H9 (cell line): ENCODE measurements at regions not wholly inside any gene's neighbourhood (a gene's known extent, or its start where the extent isn't known, plus 50 kb on each side); places are given as distances from the start of the nearest gene placed in this dataset.

ENCODE experiments used
- DNase-seq: peaks from one replicate; pipeline ENCODE4 v3.0.0-alpha.2; 2017
- H2AFZ ChIP-seq: one replicate; pipeline ENCODE4 v1.6.1; 2013; ENCODE audit warnings: mild to moderate bottlenecking, low read length, control low read depth, moderate library complexity
- H2AK5ac ChIP-seq: 2 replicates; pipeline ENCODE4 v1.6.1; 2013; ENCODE audit warnings: low read length, control low read depth, mixed read lengths; ENCODE audit not compliant: insufficient read length
- H2BK120ac ChIP-seq: one replicate; pipeline ENCODE4 v1.6.1; 2013; ENCODE audit warnings: low read depth, mild to moderate bottlenecking, low read length, control low read depth, inconsistent platforms; ENCODE audit not compliant: poor library complexity, severe bottlenecking
- H2BK12ac ChIP-seq: 2 replicates; pipeline ENCODE4 v1.6.1; 2013; ENCODE audit warnings: low read length, control low read depth, mixed read lengths, low read depth; ENCODE audit not compliant: insufficient read length
- H2BK15ac ChIP-seq: 2 replicates; pipeline ENCODE4 v1.6.1; 2013; ENCODE audit warnings: low read depth, low read length, control low read depth
- H2BK20ac ChIP-seq: one replicate; pipeline ENCODE4 v1.6.1; 2013; ENCODE audit warnings: low read depth, mild to moderate bottlenecking, low read length, control low read depth, inconsistent platforms; ENCODE audit not compliant: poor library complexity, severe bottlenecking
- H2BK5ac ChIP-seq: 2 replicates; pipeline ENCODE4 v1.6.1; 2013; ENCODE audit warnings: low read length, control low read depth, mixed read lengths; ENCODE audit not compliant: insufficient read length
- H3K14ac ChIP-seq: 2 replicates; pipeline ENCODE4 v1.6.1; 2013; ENCODE audit warnings: low read length, control low read depth; ENCODE audit not compliant: insufficient read depth
- H3K18ac ChIP-seq: 2 replicates; pipeline ENCODE4 v1.6.1; 2013; ENCODE audit warnings: low read depth, mild to moderate bottlenecking, mixed read lengths, low read length, control low read depth; ENCODE audit not compliant: insufficient read length
- H3K23ac ChIP-seq: 2 replicates; pipeline ENCODE4 v1.6.1; 2013; ENCODE audit warnings: low read length, control low read depth, mixed read lengths, low read depth; ENCODE audit not compliant: insufficient read length
- H3K23me2 ChIP-seq: 2 replicates; pipeline ENCODE4 v1.6.1; 2013; ENCODE audit warnings: low read depth, mild to moderate bottlenecking, mixed read lengths, low read length, control low read depth; ENCODE audit not compliant: insufficient read length, poor library complexity, severe bottlenecking
- H3K27ac ChIP-seq: 2 replicates; pipeline ENCODE4 v1.5.1; 2013; ENCODE audit warnings: low read length, control low read depth, mixed read lengths, low read depth; ENCODE audit not compliant: insufficient read length
- H3K27me3 ChIP-seq: 2 replicates; pipeline ENCODE4 v1.6.1; 2013; ENCODE audit warnings: low read length, control low read depth, inconsistent platforms; ENCODE audit not compliant: insufficient read depth
- H3K4ac ChIP-seq: 2 replicates; pipeline ENCODE4 v1.6.1; 2013; ENCODE audit warnings: low read depth, mild to moderate bottlenecking, control low read depth, inconsistent platforms, low read length, moderate library complexity
- H3K4me1 ChIP-seq: 2 replicates; pipeline ENCODE4 v1.6.1; 2013; ENCODE audit warnings: low read length, control low read depth, inconsistent platforms; ENCODE audit not compliant: insufficient read depth
- H3K4me2 ChIP-seq: 2 replicates; pipeline ENCODE4 v1.6.1; 2013; ENCODE audit warnings: low read length, control low read depth, mixed read lengths; ENCODE audit not compliant: insufficient read length, insufficient read depth
- H3K56ac ChIP-seq: 2 replicates; pipeline ENCODE4 v1.6.1; 2013; ENCODE audit warnings: low read depth, mild to moderate bottlenecking, mixed read lengths, low read length, control low read depth; ENCODE audit not compliant: insufficient read length
- H3K79me1 ChIP-seq: 2 replicates; pipeline ENCODE4 v1.6.1; 2013; ENCODE audit warnings: low read depth, mild to moderate bottlenecking, moderate library complexity, low read length, control low read depth, inconsistent platforms; ENCODE audit not compliant: insufficient read depth, poor library complexity, severe bottlenecking
- H3K79me2 ChIP-seq: 2 replicates; pipeline ENCODE4 v1.6.1; 2013; ENCODE audit warnings: low read length, control low read depth, inconsistent platforms; ENCODE audit not compliant: insufficient read depth
- H3K9ac ChIP-seq: 2 replicates; pipeline ENCODE4 v1.6.1; 2013; ENCODE audit warnings: low read length, control low read depth, mixed read lengths; ENCODE audit not compliant: insufficient read length; ENCODE audit errors: extremely low read depth
- H3K9me3 ChIP-seq: one replicate; pipeline ENCODE4 v1.6.1; 2013; ENCODE audit warnings: low read depth, low read length, inconsistent platforms; ENCODE audit not compliant: control insufficient read depth
- H3T11ph ChIP-seq: one replicate; pipeline ENCODE4 v1.6.1; 2013; ENCODE audit warnings: mild to moderate bottlenecking, low read length, control low read depth, inconsistent platforms
- H4K20me1 ChIP-seq: one replicate; pipeline ENCODE4 v1.6.1; 2013; ENCODE audit not compliant: control insufficient read depth, insufficient read length, insufficient read depth
- H4K5ac ChIP-seq: 2 replicates; pipeline ENCODE4 v1.6.1; 2013; ENCODE audit warnings: low read depth, mild to moderate bottlenecking, mixed read lengths, low read length, control low read depth; ENCODE audit not compliant: insufficient read length
- H4K8ac ChIP-seq: replicated peaks from 2 replicates; pipeline ENCODE4 v1.6.1; 2013; ENCODE audit warnings: low read length, control low read depth, mixed read lengths, low read depth; ENCODE audit not compliant: insufficient read length
- H4K91ac ChIP-seq: 2 replicates; pipeline ENCODE4 v1.6.1; 2013; ENCODE audit warnings: low read depth, mild to moderate bottlenecking, moderate library complexity, mixed read lengths, low read length, control low read depth; ENCODE audit not compliant: insufficient read length
- H3K27ac Mint-ChIP-seq, 3 experiments: 2 replicates in 2 of 3; 3 replicates in 1 of 3; pipeline ENCODE4 v1.8.0; 2020 to 2021; ENCODE audit warnings: mixed read lengths in 3 of 3, mild to moderate bottlenecking in 1 of 3, moderate library complexity in 1 of 3
- H3K27me3 Mint-ChIP-seq: 2 replicates; pipeline ENCODE4 v1.8.0; 2021; ENCODE audit warnings: low read depth, mild to moderate bottlenecking, moderate library complexity, mixed read lengths
- H3K36me3 Mint-ChIP-seq, 3 experiments: 2 replicates in 2 of 3; 3 replicates in 1 of 3; pipeline ENCODE4 v1.8.0; 2020 to 2021; ENCODE audit warnings: low read depth in 3 of 3, mixed read lengths in 3 of 3; ENCODE audit not compliant: insufficient read depth in 1 of 3
- H3K4me1 Mint-ChIP-seq, 2 experiments: 2 replicates each; pipeline ENCODE4 v1.8.0; 2020; ENCODE audit warnings: mixed read lengths in 2 of 2
- H3K4me3 Mint-ChIP-seq, 2 experiments: 2 replicates in 1 of 2; 3 replicates in 1 of 2; pipeline ENCODE4 v1.8.0; 2020 to 2021; ENCODE audit warnings: mild to moderate bottlenecking in 2 of 2, mixed read lengths in 2 of 2, moderate library complexity in 1 of 2
- H3K9me3 Mint-ChIP-seq, 2 experiments: 2 replicates in 1 of 2; 3 replicates in 1 of 2; pipeline ENCODE4 v1.8.0; 2020; ENCODE audit warnings: mild to moderate bottlenecking in 2 of 2, mixed read lengths in 2 of 2, moderate library complexity in 1 of 2
- CTCF ChIP-seq: fragments of 200-600 bp; sonication (generic); conservative IDR thresholded peaks from 3 replicates; pipeline ENCODE4 v1.8.0; 2021; ENCODE audit warnings: antibody characterized with exemption, mild to moderate bottlenecking
- WGBS: extraction: QIAGEN DNeasy Blood & Tissue Kit; methylation state at CpG from one replicate; pipeline ENCODE4 v1.1.7; 2013; ENCODE audit warnings: missing lambda C conversion rate, low lambda C conversion rate, mixed read lengths; ENCODE audit not compliant: insufficient read length; ENCODE audit errors: extremely low coverage; 5-methylcytosine and 5-hydroxymethylcytosine counted together

- Mint-ChIP-seq H3K36me3 (peaks cover 18 to 31% (median 18%) of the 10 kb centered on the region in 3 experiments), H3K4me3 (no peak overlapping the region), H3K27ac (no peak overlapping the region), H3K4me1 (peaks cover 14 to 18% of the 10 kb centered on the region in 2 experiments), H3K27me3 (no peaks in the 10 kb centered on the region; the same call in 1 of the 2 replicates), H3K9me3 (peaks cover 29% of the 10 kb centered on the region in 2 experiments)
- no peaks in the 10 kb centered on the region for H4K20me1 ChIP-seq
- no peak overlapping the region for H3T11ph ChIP-seq
- H2BK120ac ChIP-seq, result no peak overlapping the region
- H3K14ac ChIP-seq, result no peak overlapping the region; the same call in 1 of the 2 replicates
- no peak overlapping the region for H3K27ac ChIP-seq
- no peak overlapping the region for H3K56ac ChIP-seq
- no peak overlapping the region for H3K9ac ChIP-seq
- no peaks in the 10 kb centered on the region for H3K79me1 ChIP-seq
- no peak overlapping the region for H3K4ac ChIP-seq
- H3K79me2 ChIP-seq, result no peaks in the 10 kb centered on the region
- H2BK15ac ChIP-seq, result no peak overlapping the region
- H3K4me1 ChIP-seq, result no peaks in the 10 kb centered on the region
- no CpG with 5 or more reads among the region's 7 CpGs for WGBS
- no peaks in the 10 kb centered on the region for H3K27me3 ChIP-seq
- H4K91ac ChIP-seq, result no peak overlapping the region
- no peak overlapping the region for H2AFZ ChIP-seq
- H3K18ac ChIP-seq, result no peak overlapping the region
- no peak overlapping the region for H4K8ac ChIP-seq
- no peak overlapping the region for H2BK12ac ChIP-seq
- no peak overlapping the region for H4K5ac ChIP-seq
- H2BK5ac ChIP-seq, result no peak overlapping the region
- no peaks in the 10 kb centered on the region for H3K9me3 ChIP-seq
- no peaks in the 10 kb centered on the region for H3K23me2 ChIP-seq
- H2AK5ac ChIP-seq, result no peak overlapping the region
- H2BK20ac ChIP-seq, result no peak overlapping the region
- H3K4me2 ChIP-seq, result no peak overlapping the region
- DNase-seq, result no peak
- H3K23ac ChIP-seq, result no peak overlapping the region
- TF ChIP-seq CTCF, result no peak
Observed at GRCh38 chr10:93160829-93161228, 87.1 kb downstream of the CYP26A1 start.
